Tibial nerve (tissue), 3 donors: ENCODE measurements at regions not wholly inside any gene's neighbourhood (a gene's known extent, or its start where the extent isn't known, plus 50 kb on each side); places are given as distances from the start of the nearest gene placed in this dataset.
"Not testable (repeated sequence)": the region's sequence is repeated elsewhere in the genome, so short reads cannot be mapped to it uniquely, and the experiment has no call there.

ENCODE experiments used
- POLR2A ChIP-seq, 2 donors: fragments of 450-650 bp; IDR thresholded peaks; one replicate each; pipeline ENCODE4 v1.6.1; 2017; ENCODE audit warnings: antibody characterized with exemption in 2 of 2, mild to moderate bottlenecking in 2 of 2, moderate library complexity in 2 of 2
- TF ChIP-seq, protein P1 (sequence below), 5 experiments: fragments of 200-600 bp in 3 of 5; fragments of 450-650 bp in 2 of 5; sonication (generic) in 3 of 5; IDR thresholded peaks; one replicate each; pipeline ENCODE4 v1.5.1; 2016 to 2019; ENCODE audit warnings: antibody characterized with exemption in 5 of 5, mild to moderate bottlenecking in 3 of 5, moderate library complexity in 2 of 5

DNA sequence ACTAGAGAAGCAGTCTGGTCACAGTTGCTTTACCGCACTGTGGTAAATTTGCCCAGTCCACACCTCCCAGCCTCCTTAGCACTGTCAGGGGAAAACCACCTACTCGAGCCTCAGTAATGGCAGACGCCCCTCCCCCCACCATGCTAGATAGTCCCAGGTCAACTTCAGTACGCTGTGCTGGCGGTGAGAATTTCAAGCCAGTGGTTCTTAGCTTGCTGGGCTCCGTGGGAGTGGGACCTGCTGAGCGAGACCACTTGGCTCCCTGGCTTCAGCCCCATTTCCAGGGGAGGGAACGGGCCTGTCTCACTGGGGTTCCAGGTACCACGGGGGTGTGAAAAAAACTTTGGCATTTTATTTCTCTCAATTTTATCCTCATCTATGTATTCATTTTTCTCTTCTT is 194.8 kb downstream of the TNFSF18 start:
- TF ChIP-seq, protein P1, sequence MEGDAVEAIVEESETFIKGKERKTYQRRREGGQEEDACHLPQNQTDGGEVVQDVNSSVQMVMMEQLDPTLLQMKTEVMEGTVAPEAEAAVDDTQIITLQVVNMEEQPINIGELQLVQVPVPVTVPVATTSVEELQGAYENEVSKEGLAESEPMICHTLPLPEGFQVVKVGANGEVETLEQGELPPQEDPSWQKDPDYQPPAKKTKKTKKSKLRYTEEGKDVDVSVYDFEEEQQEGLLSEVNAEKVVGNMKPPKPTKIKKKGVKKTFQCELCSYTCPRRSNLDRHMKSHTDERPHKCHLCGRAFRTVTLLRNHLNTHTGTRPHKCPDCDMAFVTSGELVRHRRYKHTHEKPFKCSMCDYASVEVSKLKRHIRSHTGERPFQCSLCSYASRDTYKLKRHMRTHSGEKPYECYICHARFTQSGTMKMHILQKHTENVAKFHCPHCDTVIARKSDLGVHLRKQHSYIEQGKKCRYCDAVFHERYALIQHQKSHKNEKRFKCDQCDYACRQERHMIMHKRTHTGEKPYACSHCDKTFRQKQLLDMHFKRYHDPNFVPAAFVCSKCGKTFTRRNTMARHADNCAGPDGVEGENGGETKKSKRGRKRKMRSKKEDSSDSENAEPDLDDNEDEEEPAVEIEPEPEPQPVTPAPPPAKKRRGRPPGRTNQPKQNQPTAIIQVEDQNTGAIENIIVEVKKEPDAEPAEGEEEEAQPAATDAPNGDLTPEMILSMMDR (IDR thresholded peaks at IDR 0.05): not testable (repeated sequence)
- TF ChIP-seq POLR2A (IDR thresholded peaks at IDR 0.05): not testable (repeated sequence)
